ENCODE measurements at regions not wholly inside any gene's neighbourhood (a gene's known extent, or its start where the extent isn't known, plus 50 kb on each side); places are given as distances from the start of the nearest gene placed in this dataset.

GRCh38 chr3:80806673-80807072 is 954.8 kb downstream of the GBE1 start:
- Histone ChIP-seq H3K27ac (no peak overlapping the region), H3K27me3 (no peaks in the 10 kb centered on the region), H3K9me3 (no peaks in the 10 kb centered on the region), H3K36me3 (no peaks in the 10 kb centered on the region), H3K4me1 (no peaks in the 10 kb centered on the region), H3K4me3 (no peak overlapping the region)
- TF ChIP-seq CTCF (IDR thresholded peaks at IDR 0.05) (no peak), EP300 (IDR thresholded peaks at IDR 0.05) (no peak), POLR2A (IDR thresholded peaks at IDR 0.05) (no peak), POLR2AphosphoS5 (IDR thresholded peaks at IDR 0.05) (no peak)
- WGBS, 2 donors (ENCODE audit: low coverage in 1 of 2), result 65 to 71% methylated on average over 4 of the region's 4 CpGs
- no peak for ATAC-seq

GRCh38 chr3:80788914-80789313 is 972.5 kb downstream of the GBE1 start:
- Histone ChIP-seq H3K27ac (no peak overlapping the region), H3K4me3 (no peak overlapping the region), H3K27me3 (no peaks in the 10 kb centered on the region), H3K36me3 (no peaks in the 10 kb centered on the region), H3K4me1 (no peaks in the 10 kb centered on the region), H3K9me3 (no peaks in the 10 kb centered on the region)
- ATAC-seq, result no peak
- WGBS, 2 donors (ENCODE audit: low coverage in 1 of 2), result 94 to 100% methylated on average over 2 of the region's 2 CpGs
- TF ChIP-seq EP300 (IDR thresholded peaks at IDR 0.05), result no peak
- no peak for TF ChIP-seq POLR2AphosphoS5 (IDR thresholded peaks at IDR 0.05)
- no peak for TF ChIP-seq CTCF (IDR thresholded peaks at IDR 0.05)
- no peak for TF ChIP-seq POLR2A (IDR thresholded peaks at IDR 0.05)

- Histone ChIP-seq H3K9me3 (no peaks in the 10 kb centered on the region), H3K27ac (no peak overlapping the region), H3K4me1 (no peaks in the 10 kb centered on the region), H3K27me3 (no peaks in the 10 kb centered on the region), H3K4me3 (no peak overlapping the region), H3K36me3 (no peaks in the 10 kb centered on the region)
- WGBS, 2 donors (ENCODE audit: low coverage in 1 of 2), result 58 to 78% methylated on average over 1 of the region's 1 CpG
- ATAC-seq, result no peak
- TF ChIP-seq POLR2A (IDR thresholded peaks at IDR 0.05), result no peak
- TF ChIP-seq CTCF (IDR thresholded peaks at IDR 0.05), result no peak
- TF ChIP-seq EP300 (IDR thresholded peaks at IDR 0.05), result no peak
- TF ChIP-seq POLR2AphosphoS5 (IDR thresholded peaks at IDR 0.05), result no peak
Observed at GRCh38 chr3:80785875-80786274, 975.6 kb downstream of the GBE1 start.

- ATAC-seq, result no peak
- no peaks in the 10 kb centered on the region for H3K36me3 ChIP-seq
- no peak overlapping the region for H3K27ac ChIP-seq
- no peaks in the 10 kb centered on the region for H3K4me1 ChIP-seq
- no peak for TF ChIP-seq POLR2A (IDR thresholded peaks at IDR 0.05)
- TF ChIP-seq CTCF (IDR thresholded peaks at IDR 0.05), result no peak
- TF ChIP-seq POLR2AphosphoS5 (IDR thresholded peaks at IDR 0.05), result no peak
- no peak for TF ChIP-seq EP300 (IDR thresholded peaks at IDR 0.05)
- H3K9me3 ChIP-seq, result no peaks in the 10 kb centered on the region
- H3K27me3 ChIP-seq, result no peaks in the 10 kb centered on the region
- H3K4me3 ChIP-seq, result no peak overlapping the region
- WGBS, 2 donors (ENCODE audit: low coverage in 1 of 2), result 17 to 41% methylated on average over 2 to 3 of the region's 3 CpGs
Observed at GRCh38 chr3:80785475-80785874, 976.0 kb downstream of the GBE1 start.

GRCh38 chr3:80771085-80771484 is 990.4 kb downstream of the GBE1 start:
- Histone ChIP-seq H3K36me3 (no peaks in the 10 kb centered on the region), H3K4me3 (no peak overlapping the region), H3K27ac (no peak overlapping the region), H3K9me3 (no peaks in the 10 kb centered on the region), H3K27me3 (no peaks in the 10 kb centered on the region), H3K4me1 (no peaks in the 10 kb centered on the region)
- ATAC-seq, result no peak
- 24 to 39% methylated on average over 4 to 7 of the region's 7 CpGs for WGBS, 2 donors (ENCODE audit: low coverage in 1 of 2)
- TF ChIP-seq CTCF (IDR thresholded peaks at IDR 0.05), result no peak
- TF ChIP-seq POLR2AphosphoS5 (IDR thresholded peaks at IDR 0.05), result no peak
- TF ChIP-seq POLR2A (IDR thresholded peaks at IDR 0.05), result no peak
- TF ChIP-seq EP300 (IDR thresholded peaks at IDR 0.05), result no peak

Data from gastroesophageal sphincter (tissue), 4 donors.